ENCODE measurements at regions not wholly inside any gene's neighbourhood (a gene's known extent, or its start where the extent isn't known, plus 50 kb on each side); places are given as distances from the start of the nearest gene placed in this dataset.

- in situ Hi-C loops (cut with MboI) = no loop called here
- FAIRE-seq = no peak
- DNase-seq (ENCODE audit: extremely low read depth in 1 of 4, low spot score in 3 of 4) = no peak
- Histone ChIP-seq H3K36me3 (ENCODE audit: control insufficient read depth, insufficient read depth, low read length) (no peaks in the 10 kb centered on the region), H3K4me3 (no peak overlapping the region), H3K4me2 (ENCODE audit: insufficient read depth, low read length) (no peak overlapping the region), H3K4me1 (replicated peaks in 1 of 2; ENCODE audit: control insufficient read depth in 2 of 2, insufficient read depth in 2 of 2, low read length in 2 of 2) (no peaks in the 10 kb centered on the region), H4K20me1 (replicated peaks; ENCODE audit: control insufficient read depth, insufficient read depth, low read length) (no peaks in the 10 kb centered on the region), H2AFZ (ENCODE audit: low read depth, low read length) (no peak overlapping the region), H3K9ac (ENCODE audit: insufficient read depth in 1 of 2, low read depth in 2 of 2, low read length in 2 of 2) (no peak overlapping the region), H3K79me2 (ENCODE audit: control insufficient read depth, insufficient read depth, low read length) (no peaks in the 10 kb centered on the region), H3K9me3 (replicated peaks; ENCODE audit: control insufficient read depth, insufficient read depth, low read depth, low read length) (no peaks in the 10 kb centered on the region), H3K27ac (ENCODE audit: extremely low read depth, low read depth, low read length) (no peak overlapping the region), H3K9me1 (ENCODE audit: control insufficient read depth, insufficient read depth, low read length) (no peaks in the 10 kb centered on the region), H3K27me3 (ENCODE audit: control insufficient read depth in 2 of 2, insufficient read depth in 2 of 2, low read length in 2 of 2) (no peaks in the 10 kb centered on the region)
- no peak for TF ChIP-seq ZFX (CRISPR knock-in tag; IDR thresholded peaks at IDR 0.05)
- peak; percentile 10 for TF ChIP-seq MEIS2 (IDR thresholded peaks at IDR 0.05; ENCODE audit: partially characterized antibody)
- TF ChIP-seq ZBTB7A (IDR thresholded peaks at IDR 0.05; ENCODE audit: borderline replicate concordance, control insufficient read depth, low read depth, low read length) = no peak
- POLR2A ChIA-PET = no interaction called here
- no peak for ATAC-seq
- no TSS peak for BruUV-seq (replicated peaks)
- CTCF ChIA-PET (ENCODE audit: low intra/inter-chr PET ratio) = no interaction called here
- intact Hi-C loops (cut with micrococcal nuclease) = no loop called here
- WGBS (ENCODE audit: insufficient coverage, low coverage, missing lambda C conversion rate) = 3% methylated on average over 6 of the region's 6 CpGs
These were observed 1605.8 kb downstream of the SUCLG1 start for GRCh38 chr2:82853299-82853698.

GRCh38 chr2:82852787-82853186 is 1606.3 kb downstream of the SUCLG1 start:
- ATAC-seq = no peak
- TF ChIP-seq TCF3 (CRISPR knock-in tag; IDR thresholded peaks at IDR 0.05) (peak; percentile 44; the same call in 1 of the 2 replicates), POLR2G (IDR thresholded peaks at IDR 0.05; ENCODE audit: low read depth, low read length) (no peak), CBFA2T2 (conservative IDR thresholded peaks at IDR 0.05) (peak; percentile 46), RBM22 (IDR thresholded peaks at IDR 0.05; ENCODE audit: low read depth, low read length, poor library complexity, severe bottlenecking) (no peak), NFE2 (IDR thresholded peaks at IDR 0.05; ENCODE audit: low read depth) (peak; percentile 32; the same call in 1 of the 2 replicates), TRIM28 (IDR thresholded peaks at IDR 0.05) (no peak), BRCA1 (IDR thresholded peaks at IDR 0.05) (no peak), BRCA1 (CRISPR knock-in tag; IDR thresholded peaks at IDR 0.05) (no peak), CBFA2T3 (IDR thresholded peaks at IDR 0.05) (peak; percentile 61), ZNF512 (tag; IDR thresholded peaks at IDR 0.05) (no peak), ETS2 (tag; IDR thresholded peaks at IDR 0.05; ENCODE audit: borderline replicate concordance, poor library complexity, severe bottlenecking) (no peak), MAFG (tag; conservative IDR thresholded peaks at IDR 0.05) (peak; percentile 18; the same call in 1 of the 2 replicates), SRSF3 (IDR thresholded peaks at IDR 0.05; ENCODE audit: insufficient read depth, low read length) (no peak), FOXM1 (IDR thresholded peaks at IDR 0.05; ENCODE audit: low read depth) (peak; percentile 18; the same call in 1 of the 2 replicates), FOXM1 (CRISPR knock-in tag; IDR thresholded peaks at IDR 0.05; ENCODE audit: low read depth) (no peak), TAL1 (IDR thresholded peaks at IDR 0.05) (peak; percentile 60)

More at GRCh38 chr2:82852787-82853186, 1606.3 kb downstream of the SUCLG1 start:
- Histone ChIP-seq H3K4me2 (ENCODE audit: insufficient read depth, low read length) (no peak overlapping the region), H2AFZ (ENCODE audit: low read depth, low read length) (no peak overlapping the region), H3K4me3 (no peak overlapping the region), H3K27me3 (ENCODE audit: control insufficient read depth in 2 of 2, insufficient read depth in 2 of 2, low read length in 2 of 2) (no peaks in the 10 kb centered on the region), H3K36me3 (ENCODE audit: control insufficient read depth, insufficient read depth, low read length) (no peaks in the 10 kb centered on the region), H3K9ac (ENCODE audit: insufficient read depth in 1 of 2, low read depth in 2 of 2, low read length in 2 of 2) (no peak overlapping the region), H3K79me2 (ENCODE audit: control insufficient read depth, insufficient read depth, low read length) (no peaks in the 10 kb centered on the region), H3K4me1 (replicated peaks in 1 of 2; ENCODE audit: control insufficient read depth in 2 of 2, insufficient read depth in 2 of 2, low read length in 2 of 2) (no peaks in the 10 kb centered on the region), H4K20me1 (replicated peaks; ENCODE audit: control insufficient read depth, insufficient read depth, low read length) (no peaks in the 10 kb centered on the region), H3K9me1 (ENCODE audit: control insufficient read depth, insufficient read depth, low read length) (no peaks in the 10 kb centered on the region), H3K27ac (ENCODE audit: extremely low read depth, low read depth, low read length) (no peak overlapping the region), H3K9me3 (replicated peaks; ENCODE audit: control insufficient read depth, insufficient read depth, low read depth, low read length) (no peaks in the 10 kb centered on the region)
- in situ Hi-C loops (cut with MboI) = no loop called here
- FAIRE-seq = no peak
- 0% methylated on average over 3 of the region's 3 CpGs for WGBS (ENCODE audit: insufficient coverage, low coverage, missing lambda C conversion rate)
- CTCF ChIA-PET (ENCODE audit: low intra/inter-chr PET ratio) = no interaction called here
- POLR2A ChIA-PET = no interaction called here
- DNase-seq (ENCODE audit: extremely low read depth in 1 of 4, low spot score in 3 of 4) = peak in 1 of 4 experiments; percentile 43
- no TSS peak for BruUV-seq (replicated peaks)
- intact Hi-C loops (cut with micrococcal nuclease) = no loop called here
